Panc1 (cell line): ENCODE measurements at regions not wholly inside any gene's neighbourhood (a gene's known extent, or its start where the extent isn't known, plus 50 kb on each side); places are given as distances from the start of the nearest gene placed in this dataset.

ENCODE experiments used
- ATAC-seq: fragments of 200-7000 bp; cut with Tn5 transposase; 2 replicates; pipeline ENCODE4 v1.9.1; 2020; ENCODE audit warnings: mild to moderate bottlenecking, moderate library complexity
- BruUV-seq: library from RNA; stranded (reverse); fragments of 400-500 nt; replicated peaks from 2 replicates; lab custom pipeline; 2021; lab: Mats Ljungman, UMichigan
- CTCF ChIA-PET: fragments of 300-600 bp; sonication (Branson Sonifier 250); formaldehyde crosslinking; loops from one replicate; lab custom pipeline; 2022; ENCODE audit warnings: antibody characterized with exemption; lab: Charles Lee
- POLR2A ChIA-PET: fragments of 300-600 bp; sonication (Branson Sonifier 250); formaldehyde crosslinking; loops from one replicate; lab custom pipeline; 2022; ENCODE audit warnings: antibody characterized with exemption; lab: Charles Lee
- DNase-seq: peaks from one replicate; pipeline ENCODE4 v3.0.0-alpha.2; 2010; ENCODE audit warnings: low read depth, low spot score
- H3K27ac ChIP-seq: 2 replicates; pipeline ENCODE4 v1.5.1; 2011; ENCODE audit warnings: mild to moderate bottlenecking, low read length, inconsistent platforms
- H3K27me3 ChIP-seq: fragments of 200-500 bp; sonication (Bioruptor generic); 2 replicates; pipeline ENCODE4 v1.6.0; 2014; ENCODE audit warnings: low read length, inconsistent platforms; ENCODE audit not compliant: control insufficient read depth, insufficient read depth
- H3K36me3 ChIP-seq: fragments of 200-500 bp; sonication (Bioruptor generic); 2 replicates; pipeline ENCODE4 v1.5.1; 2014; ENCODE audit warnings: inconsistent platforms, mild to moderate bottlenecking, low read length, moderate library complexity; ENCODE audit not compliant: control insufficient read depth, insufficient read depth
- H3K4me1 ChIP-seq: 2 replicates; pipeline ENCODE4 v1.5.1; 2011; ENCODE audit warnings: inconsistent platforms, mild to moderate bottlenecking, low read length, moderate library complexity; ENCODE audit not compliant: control insufficient read depth, insufficient read depth
- H3K4me3 ChIP-seq, 2 experiments: 2 replicates each; pipeline ENCODE4 v1.5.1; 2011 to 2012; ENCODE audit warnings: low read depth in 2 of 2, low read length in 2 of 2, mild to moderate bottlenecking in 2 of 2, inconsistent platforms in 1 of 2, moderate library complexity in 1 of 2
- H3K9me3 ChIP-seq: fragments of 200-500 bp; sonication (Bioruptor generic); 2 replicates; pipeline ENCODE4 v1.5.1; 2014; ENCODE audit warnings: low read depth, mild to moderate bottlenecking, inconsistent platforms, low read length, moderate library complexity; ENCODE audit not compliant: control insufficient read depth, insufficient read depth
- POLR2AphosphoS5 ChIP-seq: IDR thresholded peaks from 2 replicates; pipeline ENCODE4 v1.6.1; 2012; ENCODE audit warnings: mild to moderate bottlenecking, low read depth, low read length, moderate library complexity
- SIN3A ChIP-seq: IDR thresholded peaks from 2 replicates; pipeline ENCODE4 v1.6.1; 2012; ENCODE audit warnings: low read depth, mild to moderate bottlenecking, low read length, moderate library complexity, borderline replicate concordance; ENCODE audit not compliant: insufficient read depth
- TCF7L2 ChIP-seq: IDR thresholded peaks from 2 replicates; pipeline ENCODE4 v1.6.1; 2011; ENCODE audit warnings: mild to moderate bottlenecking, low read depth, low read length, inconsistent platforms
- in situ Hi-C: cut with HindIII; loops from 2 replicates; pipeline ENCODE4 v1.10.0; 2016; ENCODE audit warnings: low sequenced_read_pairs, low pct_unique_long_range_greater_than_20kb
- intact Hi-C: fragments of 100-400 bp; cut with micrococcal nuclease; formaldehyde crosslinking; loops from one replicate; pipeline ENCODE4 v1.10.0; 2022; ENCODE audit not compliant: unreplicated experiment
- TF ChIP-seq, protein P1 (sequence below): fragments of 450-650 bp; IDR thresholded peaks from 2 replicates; pipeline ENCODE4 v1.5.1; 2017; ENCODE audit warnings: mild to moderate bottlenecking
- TF ChIP-seq, protein P2 (sequence below), 2 experiments: IDR thresholded peaks; 2 replicates each; pipeline ENCODE4 v1.6.1; 2011 to 2012; ENCODE audit warnings: low read depth in 2 of 2, control low read depth in 1 of 2, low read length in 1 of 2, mild to moderate bottlenecking in 1 of 2, moderate library complexity in 1 of 2; ENCODE audit not compliant: insufficient read depth in 1 of 2

DNA sequence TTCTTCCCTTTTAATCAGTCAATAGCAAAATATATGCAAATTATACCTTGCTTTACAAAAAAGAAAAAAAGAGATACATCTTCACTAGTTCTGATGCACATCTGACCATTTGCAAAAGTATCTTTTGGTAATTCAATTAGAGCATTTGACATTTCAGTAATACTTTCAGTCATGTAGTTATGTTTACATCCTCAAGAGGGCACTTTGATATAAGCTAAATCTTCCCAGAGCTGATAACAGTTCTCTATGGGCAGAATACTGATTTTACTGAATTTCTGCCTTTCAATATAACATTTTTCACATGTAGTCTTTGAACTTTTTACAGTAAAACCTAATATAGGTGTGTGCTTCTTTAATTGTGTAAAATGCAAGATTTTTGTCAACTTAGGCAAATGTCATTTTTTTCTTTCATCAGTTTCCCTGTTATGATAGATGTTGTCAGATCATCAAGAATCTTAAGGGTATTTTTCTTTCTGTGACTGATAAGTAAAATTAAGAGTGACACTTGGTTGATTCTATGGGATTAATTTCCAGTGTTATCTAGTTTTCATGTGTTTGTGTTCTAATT lies 703.5 kb upstream of the SEMA3D start:
- no TSS peak for BruUV-seq
- Histone ChIP-seq H3K4me1 (no peaks in the 10 kb centered on the region), H3K9me3 (no peaks in the 10 kb centered on the region), H3K4me3 (no peak overlapping the region), H3K27me3 (no peaks in the 10 kb centered on the region), H3K27ac (no peak overlapping the region), H3K36me3 (no peaks in the 10 kb centered on the region)
- intact Hi-C loops = loop anchor here (1.0 to 10.0 kb wide), 3 partner anchors 579 to 1012 kb away; no protein-coding TSS in a partner anchor
- in situ Hi-C loops = no loop called here
- ChIA-PET CTCF (interaction anchor here (0.6 kb wide), 1 partner anchor 579 kb away, joined by 3 read pairs; no protein-coding TSS in a partner anchor), POLR2A (no interaction called here)
- peak; percentile 69; the same call in 1 of the 2 replicates for ATAC-seq
- DNase-seq = peak; percentile 12
- TF ChIP-seq, protein P1, sequence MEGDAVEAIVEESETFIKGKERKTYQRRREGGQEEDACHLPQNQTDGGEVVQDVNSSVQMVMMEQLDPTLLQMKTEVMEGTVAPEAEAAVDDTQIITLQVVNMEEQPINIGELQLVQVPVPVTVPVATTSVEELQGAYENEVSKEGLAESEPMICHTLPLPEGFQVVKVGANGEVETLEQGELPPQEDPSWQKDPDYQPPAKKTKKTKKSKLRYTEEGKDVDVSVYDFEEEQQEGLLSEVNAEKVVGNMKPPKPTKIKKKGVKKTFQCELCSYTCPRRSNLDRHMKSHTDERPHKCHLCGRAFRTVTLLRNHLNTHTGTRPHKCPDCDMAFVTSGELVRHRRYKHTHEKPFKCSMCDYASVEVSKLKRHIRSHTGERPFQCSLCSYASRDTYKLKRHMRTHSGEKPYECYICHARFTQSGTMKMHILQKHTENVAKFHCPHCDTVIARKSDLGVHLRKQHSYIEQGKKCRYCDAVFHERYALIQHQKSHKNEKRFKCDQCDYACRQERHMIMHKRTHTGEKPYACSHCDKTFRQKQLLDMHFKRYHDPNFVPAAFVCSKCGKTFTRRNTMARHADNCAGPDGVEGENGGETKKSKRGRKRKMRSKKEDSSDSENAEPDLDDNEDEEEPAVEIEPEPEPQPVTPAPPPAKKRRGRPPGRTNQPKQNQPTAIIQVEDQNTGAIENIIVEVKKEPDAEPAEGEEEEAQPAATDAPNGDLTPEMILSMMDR = peak; percentile 56; the same call in 1 of the 2 replicates
- TF ChIP-seq POLR2AphosphoS5 = no peak

DNA sequence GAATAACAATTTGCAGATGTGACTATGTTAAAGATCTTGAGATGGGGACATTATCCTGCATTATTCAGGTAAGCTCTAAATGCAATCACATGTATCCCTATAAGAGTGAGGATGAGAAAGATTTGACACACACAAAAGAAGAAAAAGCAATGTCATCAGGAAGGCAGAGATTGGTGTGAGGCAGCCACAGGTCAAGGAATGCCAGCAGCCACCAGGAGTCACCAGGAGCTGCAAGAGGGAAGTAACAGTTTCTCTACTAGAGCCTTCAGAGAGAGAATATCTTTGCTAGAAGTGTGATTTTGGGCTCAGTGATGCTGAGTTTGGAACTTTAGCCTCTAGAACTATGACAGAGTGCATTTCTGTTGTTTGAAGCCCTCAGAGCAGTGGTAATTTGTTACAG lies 700.3 kb upstream of the SEMA3D start:
- no peaks in the 10 kb centered on the region for H3K36me3 ChIP-seq
- intact Hi-C loops = no loop called here
- DNase-seq = no peak
- ChIA-PET POLR2A (no interaction called here), CTCF (no interaction called here)
- no TSS peak for BruUV-seq
- no peak for TF ChIP-seq TCF7L2
- no peak for TF ChIP-seq SIN3A
- TF ChIP-seq, protein P1 = no peak
- TF ChIP-seq, protein P2, sequence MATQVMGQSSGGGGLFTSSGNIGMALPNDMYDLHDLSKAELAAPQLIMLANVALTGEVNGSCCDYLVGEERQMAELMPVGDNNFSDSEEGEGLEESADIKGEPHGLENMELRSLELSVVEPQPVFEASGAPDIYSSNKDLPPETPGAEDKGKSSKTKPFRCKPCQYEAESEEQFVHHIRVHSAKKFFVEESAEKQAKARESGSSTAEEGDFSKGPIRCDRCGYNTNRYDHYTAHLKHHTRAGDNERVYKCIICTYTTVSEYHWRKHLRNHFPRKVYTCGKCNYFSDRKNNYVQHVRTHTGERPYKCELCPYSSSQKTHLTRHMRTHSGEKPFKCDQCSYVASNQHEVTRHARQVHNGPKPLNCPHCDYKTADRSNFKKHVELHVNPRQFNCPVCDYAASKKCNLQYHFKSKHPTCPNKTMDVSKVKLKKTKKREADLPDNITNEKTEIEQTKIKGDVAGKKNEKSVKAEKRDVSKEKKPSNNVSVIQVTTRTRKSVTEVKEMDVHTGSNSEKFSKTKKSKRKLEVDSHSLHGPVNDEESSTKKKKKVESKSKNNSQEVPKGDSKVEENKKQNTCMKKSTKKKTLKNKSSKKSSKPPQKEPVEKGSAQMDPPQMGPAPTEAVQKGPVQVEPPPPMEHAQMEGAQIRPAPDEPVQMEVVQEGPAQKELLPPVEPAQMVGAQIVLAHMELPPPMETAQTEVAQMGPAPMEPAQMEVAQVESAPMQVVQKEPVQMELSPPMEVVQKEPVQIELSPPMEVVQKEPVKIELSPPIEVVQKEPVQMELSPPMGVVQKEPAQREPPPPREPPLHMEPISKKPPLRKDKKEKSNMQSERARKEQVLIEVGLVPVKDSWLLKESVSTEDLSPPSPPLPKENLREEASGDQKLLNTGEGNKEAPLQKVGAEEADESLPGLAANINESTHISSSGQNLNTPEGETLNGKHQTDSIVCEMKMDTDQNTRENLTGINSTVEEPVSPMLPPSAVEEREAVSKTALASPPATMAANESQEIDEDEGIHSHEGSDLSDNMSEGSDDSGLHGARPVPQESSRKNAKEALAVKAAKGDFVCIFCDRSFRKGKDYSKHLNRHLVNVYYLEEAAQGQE (IDR thresholded peaks at IDR 0.05; ENCODE audit: insufficient read depth in 1 of 2, low read depth in 2 of 2, low read length in 1 of 2) = no peak
- no peak for TF ChIP-seq POLR2AphosphoS5
- H3K27me3 ChIP-seq = no peaks in the 10 kb centered on the region
- H3K27ac ChIP-seq = no peak overlapping the region
- H3K4me3 ChIP-seq = no peak overlapping the region
- no peaks in the 10 kb centered on the region for H3K4me1 ChIP-seq
- H3K9me3 ChIP-seq = no peaks in the 10 kb centered on the region
- in situ Hi-C loops = no loop called here
- ATAC-seq = no peak
